ENCODE measurements at regions not wholly inside any gene's neighbourhood (a gene's known extent, or its start where the extent isn't known, plus 50 kb on each side); places are given as distances from the start of the nearest gene placed in this dataset.
"Not testable (repeated sequence)": the region's sequence is repeated elsewhere in the genome, so short reads cannot be mapped to it uniquely, and the experiment has no call there.

DNA sequence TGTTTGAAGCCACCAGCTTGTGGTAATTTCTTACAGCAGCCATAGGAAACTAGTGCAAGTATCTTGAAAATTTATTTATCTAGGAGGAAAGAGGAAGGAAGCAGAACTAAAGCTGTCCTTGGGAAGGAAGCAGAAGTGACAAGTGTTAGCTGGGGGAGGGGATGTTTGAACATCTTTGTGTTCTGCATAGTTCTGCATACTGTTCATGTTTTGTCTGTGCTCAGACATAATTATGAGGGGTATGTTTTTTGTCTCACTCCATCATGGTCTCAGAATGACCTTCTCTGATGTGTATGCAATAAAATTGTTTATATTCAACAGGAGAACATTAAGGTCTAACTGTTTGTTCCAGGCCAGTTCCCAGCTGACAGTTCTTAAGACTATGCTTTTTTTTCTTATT is 606.5 kb downstream of the GALC start:
- H3K27ac ChIP-seq, result no peak overlapping the region
- H3K9me3 ChIP-seq, result peaks cover 0 to 16% (median 3%) of the 10 kb centered on the region in 4 donors
- H3K36me3 ChIP-seq, result no peaks in the 10 kb centered on the region
- no peaks in the 10 kb centered on the region for H3K4me1 ChIP-seq
- H3K27me3 ChIP-seq, result no peaks in the 10 kb centered on the region
- DNase-seq (ENCODE audit: low spot score in 2 of 2), result no peak
- TF ChIP-seq EP300 (IDR thresholded peaks at IDR 0.05), result no peak
- TF ChIP-seq, protein P1, sequence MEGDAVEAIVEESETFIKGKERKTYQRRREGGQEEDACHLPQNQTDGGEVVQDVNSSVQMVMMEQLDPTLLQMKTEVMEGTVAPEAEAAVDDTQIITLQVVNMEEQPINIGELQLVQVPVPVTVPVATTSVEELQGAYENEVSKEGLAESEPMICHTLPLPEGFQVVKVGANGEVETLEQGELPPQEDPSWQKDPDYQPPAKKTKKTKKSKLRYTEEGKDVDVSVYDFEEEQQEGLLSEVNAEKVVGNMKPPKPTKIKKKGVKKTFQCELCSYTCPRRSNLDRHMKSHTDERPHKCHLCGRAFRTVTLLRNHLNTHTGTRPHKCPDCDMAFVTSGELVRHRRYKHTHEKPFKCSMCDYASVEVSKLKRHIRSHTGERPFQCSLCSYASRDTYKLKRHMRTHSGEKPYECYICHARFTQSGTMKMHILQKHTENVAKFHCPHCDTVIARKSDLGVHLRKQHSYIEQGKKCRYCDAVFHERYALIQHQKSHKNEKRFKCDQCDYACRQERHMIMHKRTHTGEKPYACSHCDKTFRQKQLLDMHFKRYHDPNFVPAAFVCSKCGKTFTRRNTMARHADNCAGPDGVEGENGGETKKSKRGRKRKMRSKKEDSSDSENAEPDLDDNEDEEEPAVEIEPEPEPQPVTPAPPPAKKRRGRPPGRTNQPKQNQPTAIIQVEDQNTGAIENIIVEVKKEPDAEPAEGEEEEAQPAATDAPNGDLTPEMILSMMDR (IDR thresholded peaks at IDR 0.05), result no peak
- no peak overlapping the region for H3K4me3 ChIP-seq

DNA sequence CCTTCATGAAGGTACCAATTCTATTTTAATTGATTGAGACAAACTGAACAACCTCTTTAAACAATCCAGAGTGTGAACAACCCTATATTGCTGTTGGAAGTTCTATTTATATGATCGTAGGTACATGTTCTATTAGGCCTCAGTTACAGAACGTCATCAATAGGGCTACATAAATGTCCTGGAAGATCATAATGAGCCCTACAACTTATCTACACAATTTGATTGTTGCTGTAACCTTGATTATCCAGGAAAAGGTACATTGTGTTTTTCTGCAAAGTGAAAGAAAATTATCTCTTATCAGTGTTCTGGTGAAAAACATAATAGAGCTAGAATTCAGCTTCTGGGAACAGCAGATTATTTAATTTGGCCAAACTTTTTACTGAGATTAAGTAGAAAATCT is 612.9 kb downstream of the GALC start:
- Histone ChIP-seq H3K27me3 (no peaks in the 10 kb centered on the region), H3K4me3 (no peak overlapping the region), H3K36me3 (no peaks in the 10 kb centered on the region), H3K27ac (no peak overlapping the region), H3K4me1 (no peaks in the 10 kb centered on the region), H3K9me3 (peaks cover 0 to 17% (median 3%) of the 10 kb centered on the region in 4 donors)
- DNase-seq (ENCODE audit: low spot score in 2 of 2), result no peak
- TF ChIP-seq, protein P1 (IDR thresholded peaks at IDR 0.05), result no peak
- TF ChIP-seq POLR2A (IDR thresholded peaks at IDR 0.05), result no peak
- no peak for TF ChIP-seq EP300 (IDR thresholded peaks at IDR 0.05)
- 85 to 91% methylated on average over 2 of the region's 2 CpGs for WGBS, 2 donors

DNA sequence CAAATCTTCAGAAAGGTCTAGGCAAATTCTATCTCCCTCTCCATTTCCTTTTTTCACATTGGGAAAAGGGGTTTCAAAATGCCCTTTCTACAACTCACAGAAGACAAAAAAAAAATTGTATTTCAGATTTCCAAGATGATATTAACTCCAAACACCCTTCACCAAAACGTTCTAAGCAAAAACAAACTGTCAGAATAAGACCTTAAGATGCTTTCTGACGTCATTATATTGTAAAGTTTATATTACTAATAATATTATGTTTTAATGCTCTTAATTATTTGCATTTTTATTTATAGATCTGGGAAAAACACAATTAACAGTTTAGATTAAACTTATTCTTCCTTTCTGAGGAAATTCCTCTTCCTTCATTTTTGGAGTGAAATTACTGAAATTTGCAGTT is 624.2 kb downstream of the GALC start:
- DNase-seq (ENCODE audit: low spot score in 2 of 2), result no peak
- Histone ChIP-seq H3K9me3 (no peaks in the 10 kb centered on the region), H3K27ac (no peak overlapping the region), H3K36me3 (no peaks in the 10 kb centered on the region), H3K27me3 (no peaks in the 10 kb centered on the region), H3K4me3 (no peak overlapping the region), H3K4me1 (no peaks in the 10 kb centered on the region)
- TF ChIP-seq, protein P1 (IDR thresholded peaks at IDR 0.05), result no peak
- no peak for TF ChIP-seq POLR2A (IDR thresholded peaks at IDR 0.05)
- TF ChIP-seq EP300 (IDR thresholded peaks at IDR 0.05), result no peak
- WGBS, 2 donors, result 72 to 79% methylated on average over 2 of the region's 2 CpGs

DNA sequence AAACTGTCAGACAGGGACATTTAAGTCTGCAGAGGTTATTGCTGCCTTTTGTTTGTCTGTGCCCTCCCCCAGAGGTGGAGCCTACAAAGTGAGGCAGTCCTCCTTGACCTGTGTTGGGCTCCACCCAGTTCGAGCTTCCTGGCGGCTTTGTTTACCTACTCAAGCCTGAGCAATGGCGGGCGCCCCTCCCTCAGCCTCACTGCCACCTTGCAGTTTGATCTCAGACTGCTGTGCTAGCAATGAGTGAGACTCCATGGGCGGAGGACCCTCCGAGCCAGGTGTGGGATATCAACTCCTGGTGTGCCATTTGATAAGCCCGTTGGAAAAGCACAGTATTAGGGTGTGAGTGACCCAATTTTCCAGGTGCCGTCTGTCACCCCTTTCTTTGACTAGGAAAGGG is 632.7 kb downstream of the GALC start:
- not testable (repeated sequence) for H3K27me3 ChIP-seq; DNase-seq (ENCODE audit: low spot score in 2 of 2)
- 94 to 97% methylated on average over 8 of the region's 8 CpGs for WGBS, 2 donors

DNA sequence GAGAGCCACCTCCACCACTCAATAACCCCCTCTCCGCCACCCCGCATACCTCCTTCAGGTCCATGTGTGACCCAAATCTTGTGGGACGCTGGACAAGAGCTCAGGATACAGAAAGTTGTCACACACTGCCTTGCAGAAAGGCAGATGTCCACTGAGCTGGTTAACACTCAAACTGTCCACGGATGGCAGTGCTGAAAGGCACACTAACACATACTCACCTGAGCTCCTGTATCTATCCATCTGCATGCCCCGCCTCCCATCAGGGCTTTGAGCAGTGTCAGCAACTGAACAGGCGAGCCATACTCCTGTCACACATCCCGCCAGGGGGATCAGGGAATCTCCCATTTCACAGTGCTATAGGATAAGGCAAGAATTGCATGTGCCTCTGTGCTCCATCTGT is 642.0 kb downstream of the GALC start:
- peaks cover 0 to 6% (median 0%) of the 10 kb centered on the region in 4 donors for H3K9me3 ChIP-seq
- no peak overlapping the region for H3K4me3 ChIP-seq
- TF ChIP-seq POLR2A (IDR thresholded peaks at IDR 0.05) (no peak), EP300 (IDR thresholded peaks at IDR 0.05) (no peak)
- TF ChIP-seq, protein P1 (IDR thresholded peaks at IDR 0.05), result no peak
- H3K4me1 ChIP-seq, result no peaks in the 10 kb centered on the region
- DNase-seq (ENCODE audit: low spot score in 2 of 2), result no peak
- 80 to 84% methylated on average over 7 of the region's 7 CpGs for WGBS, 2 donors
- no peak overlapping the region for H3K27ac ChIP-seq
- no peaks in the 10 kb centered on the region for H3K27me3 ChIP-seq
- H3K36me3 ChIP-seq, result no peaks in the 10 kb centered on the region

More for the DNA sequence above, 632.7 kb downstream of the GALC start:
- H3K36me3 ChIP-seq, H3K27ac ChIP-seq, H3K4me3 ChIP-seq, H3K9me3 ChIP-seq, H3K4me1 ChIP-seq: not testable (repeated sequence)

DNA sequence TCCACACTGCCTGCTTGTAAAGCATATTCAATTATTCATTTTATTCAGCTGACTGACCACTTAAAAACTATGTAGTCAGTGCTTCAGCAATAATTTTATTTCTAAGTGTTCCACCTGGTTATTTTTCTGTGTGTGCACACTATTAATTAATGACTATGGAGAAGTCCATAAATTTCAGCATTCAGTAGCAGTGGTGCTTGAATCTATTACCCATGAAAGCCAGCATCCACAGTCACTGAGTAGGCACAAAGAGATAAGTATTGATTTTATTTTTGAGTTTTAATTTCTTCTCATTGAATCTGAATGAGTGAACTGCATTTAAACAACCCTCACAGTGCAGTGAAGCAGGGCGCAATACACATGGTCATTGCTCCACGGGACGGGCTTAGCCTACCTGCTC is 643.1 kb downstream of the GALC start:
- no peak overlapping the region for H3K4me3 ChIP-seq
- no peaks in the 10 kb centered on the region for H3K36me3 ChIP-seq
- no peaks in the 10 kb centered on the region for H3K27me3 ChIP-seq
- H3K9me3 ChIP-seq, result no peaks in the 10 kb centered on the region
- TF ChIP-seq, protein P1 (IDR thresholded peaks at IDR 0.05), result no peak
- TF ChIP-seq EP300 (IDR thresholded peaks at IDR 0.05) (no peak), POLR2A (IDR thresholded peaks at IDR 0.05) (no peak)
- no peak overlapping the region for H3K27ac ChIP-seq
- WGBS, 2 donors, result 92 to 97% methylated on average over 3 of the region's 3 CpGs
- DNase-seq (ENCODE audit: low spot score in 2 of 2), result no peak
- no peaks in the 10 kb centered on the region for H3K4me1 ChIP-seq
